ENCODE measurements at regions not wholly inside any gene's neighbourhood (a gene's known extent, or its start where the extent isn't known, plus 50 kb on each side); places are given as distances from the start of the nearest gene placed in this dataset.

GRCh38 chr10:83986800-83987199 lies 152.5 kb upstream of the GHITM start (continued):
- no peak for TF ChIP-seq KDM5A (IDR thresholded peaks at IDR 0.05; ENCODE audit: low read length)
- no peak for TF ChIP-seq SP1 (IDR thresholded peaks at IDR 0.05; ENCODE audit: low read depth, low read length)
- TF ChIP-seq YY1 (IDR thresholded peaks at IDR 0.05; ENCODE audit: low read depth, low read length), result no peak
